ENCODE measurements at regions not wholly inside any gene's neighbourhood (a gene's known extent, or its start where the extent isn't known, plus 50 kb on each side); places are given as distances from the start of the nearest gene placed in this dataset.

DNA sequence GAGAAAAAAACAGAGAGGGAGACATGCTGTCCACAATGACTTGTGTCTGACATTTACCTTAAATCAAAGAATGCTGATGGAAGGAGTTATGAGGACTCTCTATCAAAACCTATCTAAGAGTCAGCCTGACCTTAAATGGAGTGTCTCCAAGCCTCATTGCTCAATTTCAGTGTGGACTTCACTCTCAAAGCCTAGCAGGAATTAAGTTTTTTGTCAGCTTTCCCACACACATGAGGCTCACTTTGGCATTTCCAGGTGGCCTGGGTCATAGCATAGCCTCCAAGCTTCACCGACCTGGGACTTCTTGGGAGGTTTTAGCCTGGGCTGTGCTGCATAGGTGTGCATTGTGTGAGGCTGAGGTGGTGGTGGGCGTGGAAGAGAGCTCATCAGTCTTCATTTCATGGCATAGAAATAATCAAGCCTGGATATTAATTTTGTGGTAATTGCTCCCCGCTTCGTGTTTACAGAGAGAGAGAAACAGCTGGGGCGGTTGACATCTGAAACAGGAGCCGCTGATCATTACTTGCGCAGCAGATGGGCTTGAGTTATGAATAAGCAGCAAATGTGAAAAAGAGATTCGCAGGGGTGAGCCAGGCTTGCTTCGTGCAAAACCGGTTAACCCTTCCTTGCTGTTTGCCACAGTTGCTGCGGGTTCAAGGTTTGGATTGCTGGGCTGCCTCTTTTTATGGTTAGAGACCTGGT, 647.8 kb downstream of the INHBA start:
- Histone ChIP-seq H3K36me3 (no peaks in the 10 kb centered on the region), H3K27ac (no peak overlapping the region), H3K4me1 (ENCODE audit: control insufficient read depth in 1 of 2, low read depth in 2 of 2) (no peaks in the 10 kb centered on the region), H3K4me3 (no peak overlapping the region), H3K9me3 (no peaks in the 10 kb centered on the region), H3K27me3 (replicated peaks; ENCODE audit: insufficient read depth) (no peaks in the 10 kb centered on the region)
- ATAC-seq (ENCODE audit: insufficient number of reproducible peaks, low FRiP score, low read depth): no peak
- TF ChIP-seq, protein P1, sequence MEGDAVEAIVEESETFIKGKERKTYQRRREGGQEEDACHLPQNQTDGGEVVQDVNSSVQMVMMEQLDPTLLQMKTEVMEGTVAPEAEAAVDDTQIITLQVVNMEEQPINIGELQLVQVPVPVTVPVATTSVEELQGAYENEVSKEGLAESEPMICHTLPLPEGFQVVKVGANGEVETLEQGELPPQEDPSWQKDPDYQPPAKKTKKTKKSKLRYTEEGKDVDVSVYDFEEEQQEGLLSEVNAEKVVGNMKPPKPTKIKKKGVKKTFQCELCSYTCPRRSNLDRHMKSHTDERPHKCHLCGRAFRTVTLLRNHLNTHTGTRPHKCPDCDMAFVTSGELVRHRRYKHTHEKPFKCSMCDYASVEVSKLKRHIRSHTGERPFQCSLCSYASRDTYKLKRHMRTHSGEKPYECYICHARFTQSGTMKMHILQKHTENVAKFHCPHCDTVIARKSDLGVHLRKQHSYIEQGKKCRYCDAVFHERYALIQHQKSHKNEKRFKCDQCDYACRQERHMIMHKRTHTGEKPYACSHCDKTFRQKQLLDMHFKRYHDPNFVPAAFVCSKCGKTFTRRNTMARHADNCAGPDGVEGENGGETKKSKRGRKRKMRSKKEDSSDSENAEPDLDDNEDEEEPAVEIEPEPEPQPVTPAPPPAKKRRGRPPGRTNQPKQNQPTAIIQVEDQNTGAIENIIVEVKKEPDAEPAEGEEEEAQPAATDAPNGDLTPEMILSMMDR (IDR thresholded peaks at IDR 0.05): no peak
- no peak for DNase-seq (ENCODE audit: low spot score)

DNA sequence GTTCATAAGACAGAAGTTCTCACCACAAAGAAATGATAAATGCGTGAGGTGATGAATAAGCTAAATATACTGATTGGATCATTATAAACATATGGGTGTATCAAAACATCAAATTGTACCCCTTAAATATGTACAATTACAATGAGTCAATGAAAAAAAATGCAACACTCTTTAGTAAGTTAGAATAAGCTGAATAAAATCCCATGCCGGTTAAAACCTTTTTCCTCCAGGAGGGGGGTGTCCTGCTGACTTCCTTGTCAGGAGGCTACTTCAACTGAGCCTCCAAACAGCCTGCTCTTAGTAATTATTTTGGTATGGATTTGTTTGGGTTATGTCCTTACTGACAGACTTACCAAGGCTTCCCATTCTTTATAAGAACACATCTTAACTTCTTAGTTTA, 649.1 kb downstream of the INHBA start:
- Histone ChIP-seq H3K4me1 (ENCODE audit: control insufficient read depth in 1 of 2, low read depth in 2 of 2) (no peaks in the 10 kb centered on the region), H3K36me3 (no peaks in the 10 kb centered on the region), H3K9me3 (no peaks in the 10 kb centered on the region), H3K27me3 (replicated peaks; ENCODE audit: insufficient read depth) (no peaks in the 10 kb centered on the region), H3K27ac (no peak overlapping the region), H3K4me3 (no peak overlapping the region)
- ATAC-seq (ENCODE audit: insufficient number of reproducible peaks, low FRiP score, low read depth): no peak
- DNase-seq (ENCODE audit: low spot score): no peak
- TF ChIP-seq, protein P1 (IDR thresholded peaks at IDR 0.05): no peak

DNA sequence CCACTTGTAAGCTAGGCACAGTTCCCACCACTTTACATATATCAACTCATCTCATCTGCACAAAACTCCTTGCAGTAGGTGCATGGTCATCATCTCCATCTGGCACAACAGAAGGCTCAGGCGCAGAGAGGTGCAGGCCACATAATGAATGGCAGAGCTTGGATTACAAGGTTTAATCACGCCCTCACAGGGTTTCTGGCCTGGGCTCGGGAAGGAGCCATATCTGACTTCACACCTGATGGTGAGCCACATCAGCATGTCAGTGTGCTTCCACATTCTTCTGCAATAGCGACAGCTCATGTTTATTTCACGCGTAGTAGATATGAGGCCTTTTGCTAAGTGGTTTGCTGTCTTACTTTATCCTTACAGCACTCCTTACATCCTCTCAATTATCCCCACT, 650.2 kb downstream of the INHBA start:
- Histone ChIP-seq H3K27ac (no peak overlapping the region), H3K4me1 (ENCODE audit: control insufficient read depth in 1 of 2, low read depth in 2 of 2) (no peaks in the 10 kb centered on the region), H3K36me3 (no peaks in the 10 kb centered on the region), H3K4me3 (no peak overlapping the region), H3K9me3 (no peaks in the 10 kb centered on the region), H3K27me3 (replicated peaks; ENCODE audit: insufficient read depth) (no peaks in the 10 kb centered on the region)
- TF ChIP-seq, protein P1 (IDR thresholded peaks at IDR 0.05): no peak
- DNase-seq (ENCODE audit: low spot score) (no peak), ATAC-seq (ENCODE audit: insufficient number of reproducible peaks, low FRiP score, low read depth) (no peak)

DNA sequence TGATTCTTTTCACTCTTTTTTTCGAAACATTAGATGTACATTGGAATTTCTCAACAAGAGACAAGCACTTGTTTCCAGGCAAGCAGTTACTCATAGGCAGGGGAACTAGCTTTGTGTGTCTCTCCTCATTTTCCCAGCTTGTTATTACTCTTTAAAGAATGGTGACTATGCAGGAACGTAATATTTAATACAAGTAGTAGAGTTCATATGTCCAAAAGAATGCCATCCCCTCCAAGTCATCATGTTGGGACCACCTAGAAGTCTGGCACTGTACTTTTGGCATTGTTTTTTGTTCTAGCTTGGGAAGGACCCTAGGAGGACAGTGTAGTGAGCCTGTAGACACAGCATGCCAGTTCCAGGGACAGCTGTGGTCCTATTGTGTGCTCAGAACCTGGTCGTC, 650.7 kb downstream of the INHBA start:
- H3K4me1 ChIP-seq (ENCODE audit: control insufficient read depth in 1 of 2, low read depth in 2 of 2): no peaks in the 10 kb centered on the region
- TF ChIP-seq, protein P1 (IDR thresholded peaks at IDR 0.05): no peak
- H3K27me3 ChIP-seq (replicated peaks; ENCODE audit: insufficient read depth): no peaks in the 10 kb centered on the region
- no peaks in the 10 kb centered on the region for H3K36me3 ChIP-seq
- H3K27ac ChIP-seq: no peak overlapping the region
- H3K4me3 ChIP-seq: no peak overlapping the region
- no peaks in the 10 kb centered on the region for H3K9me3 ChIP-seq
- ATAC-seq (ENCODE audit: insufficient number of reproducible peaks, low FRiP score, low read depth): no peak
- DNase-seq (ENCODE audit: low spot score): no peak

DNA sequence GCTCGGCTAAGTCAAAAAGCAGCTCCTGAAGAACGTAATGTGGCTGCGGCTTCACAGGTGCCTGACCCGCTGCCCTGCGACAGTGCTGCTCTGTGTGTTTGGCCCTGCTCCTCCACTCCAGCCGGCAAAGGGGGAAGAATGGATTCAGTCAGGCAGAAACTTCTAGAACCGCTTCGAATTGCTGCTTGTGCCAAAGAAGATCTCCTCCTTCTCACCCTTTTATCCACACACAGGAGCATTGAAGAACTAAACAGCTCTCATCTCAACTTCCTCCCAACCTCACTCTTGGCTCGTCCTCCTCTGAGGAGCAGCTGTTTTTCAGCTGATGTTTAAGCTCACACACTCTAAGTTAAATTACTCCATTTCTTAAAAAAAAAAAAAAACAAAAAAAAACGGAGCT, 651.4 kb downstream of the INHBA start:
- ATAC-seq (ENCODE audit: insufficient number of reproducible peaks, low FRiP score, low read depth) (no peak), DNase-seq (ENCODE audit: low spot score) (no peak)
- no peaks in the 10 kb centered on the region for H3K36me3 ChIP-seq
- no peaks in the 10 kb centered on the region for H3K27me3 ChIP-seq (replicated peaks; ENCODE audit: insufficient read depth)
- TF ChIP-seq, protein P1 (IDR thresholded peaks at IDR 0.05): no peak
- H3K4me3 ChIP-seq: no peak overlapping the region
- no peaks in the 10 kb centered on the region for H3K9me3 ChIP-seq
- no peaks in the 10 kb centered on the region for H3K4me1 ChIP-seq (ENCODE audit: control insufficient read depth in 1 of 2, low read depth in 2 of 2)
- H3K27ac ChIP-seq: no peak overlapping the region
